Loucy (cell line): ENCODE measurements at regions not wholly inside any gene's neighbourhood (a gene's known extent, or its start where the extent isn't known, plus 50 kb on each side); places are given as distances from the start of the nearest gene placed in this dataset.
"Not testable (repeated sequence)": the region's sequence is repeated elsewhere in the genome, so short reads cannot be mapped to it uniquely, and the experiment has no call there.

Experiments
- EZH2phosphoT487 ChIP-seq: fragments of 200-600 bp; IDR thresholded peaks from 2 replicates; pipeline ENCODE4 v1.6.1; 2018; ENCODE audit warnings: antibody characterized with exemption, mild to moderate bottlenecking, moderate library complexity, borderline replicate concordance
- TF ChIP-seq, protein P1 (sequence below): fragments of 200-600 bp; sonication (generic); conservative IDR thresholded peaks from 2 replicates; pipeline ENCODE4 v1.5.1; 2014; ENCODE audit warnings: mild to moderate bottlenecking, antibody characterized with exemption, low read length

DNA sequence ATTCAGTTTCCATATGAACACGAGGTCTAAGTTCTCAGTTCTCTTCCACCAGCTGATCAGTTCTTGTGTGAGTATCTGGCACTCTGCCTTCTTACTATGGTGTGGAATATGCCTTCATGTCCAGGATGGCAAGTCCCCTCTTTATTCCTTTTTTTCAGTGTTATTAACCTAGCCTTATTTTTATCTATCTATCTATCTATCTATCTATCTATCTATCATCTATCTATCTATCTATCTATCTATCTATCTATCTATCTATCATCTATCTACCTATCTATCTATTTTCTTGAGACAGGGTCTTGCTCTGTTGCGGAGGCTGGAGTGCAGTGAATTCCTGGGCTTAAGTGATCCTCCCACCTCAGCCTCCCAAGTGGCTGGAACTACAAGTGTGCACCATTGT is 329.2 kb upstream of the TNRC6C start:
- TF ChIP-seq, protein P1, sequence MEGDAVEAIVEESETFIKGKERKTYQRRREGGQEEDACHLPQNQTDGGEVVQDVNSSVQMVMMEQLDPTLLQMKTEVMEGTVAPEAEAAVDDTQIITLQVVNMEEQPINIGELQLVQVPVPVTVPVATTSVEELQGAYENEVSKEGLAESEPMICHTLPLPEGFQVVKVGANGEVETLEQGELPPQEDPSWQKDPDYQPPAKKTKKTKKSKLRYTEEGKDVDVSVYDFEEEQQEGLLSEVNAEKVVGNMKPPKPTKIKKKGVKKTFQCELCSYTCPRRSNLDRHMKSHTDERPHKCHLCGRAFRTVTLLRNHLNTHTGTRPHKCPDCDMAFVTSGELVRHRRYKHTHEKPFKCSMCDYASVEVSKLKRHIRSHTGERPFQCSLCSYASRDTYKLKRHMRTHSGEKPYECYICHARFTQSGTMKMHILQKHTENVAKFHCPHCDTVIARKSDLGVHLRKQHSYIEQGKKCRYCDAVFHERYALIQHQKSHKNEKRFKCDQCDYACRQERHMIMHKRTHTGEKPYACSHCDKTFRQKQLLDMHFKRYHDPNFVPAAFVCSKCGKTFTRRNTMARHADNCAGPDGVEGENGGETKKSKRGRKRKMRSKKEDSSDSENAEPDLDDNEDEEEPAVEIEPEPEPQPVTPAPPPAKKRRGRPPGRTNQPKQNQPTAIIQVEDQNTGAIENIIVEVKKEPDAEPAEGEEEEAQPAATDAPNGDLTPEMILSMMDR, result not testable (repeated sequence)
- not testable (repeated sequence) for TF ChIP-seq EZH2phosphoT487
